ENCODE measurements at regions not wholly inside any gene's neighbourhood (a gene's known extent, or its start where the extent isn't known, plus 50 kb on each side); places are given as distances from the start of the nearest gene placed in this dataset.
A peak's percentile ranks its signal among the peaks of the same experiment; 100 is the strongest.

DNA sequence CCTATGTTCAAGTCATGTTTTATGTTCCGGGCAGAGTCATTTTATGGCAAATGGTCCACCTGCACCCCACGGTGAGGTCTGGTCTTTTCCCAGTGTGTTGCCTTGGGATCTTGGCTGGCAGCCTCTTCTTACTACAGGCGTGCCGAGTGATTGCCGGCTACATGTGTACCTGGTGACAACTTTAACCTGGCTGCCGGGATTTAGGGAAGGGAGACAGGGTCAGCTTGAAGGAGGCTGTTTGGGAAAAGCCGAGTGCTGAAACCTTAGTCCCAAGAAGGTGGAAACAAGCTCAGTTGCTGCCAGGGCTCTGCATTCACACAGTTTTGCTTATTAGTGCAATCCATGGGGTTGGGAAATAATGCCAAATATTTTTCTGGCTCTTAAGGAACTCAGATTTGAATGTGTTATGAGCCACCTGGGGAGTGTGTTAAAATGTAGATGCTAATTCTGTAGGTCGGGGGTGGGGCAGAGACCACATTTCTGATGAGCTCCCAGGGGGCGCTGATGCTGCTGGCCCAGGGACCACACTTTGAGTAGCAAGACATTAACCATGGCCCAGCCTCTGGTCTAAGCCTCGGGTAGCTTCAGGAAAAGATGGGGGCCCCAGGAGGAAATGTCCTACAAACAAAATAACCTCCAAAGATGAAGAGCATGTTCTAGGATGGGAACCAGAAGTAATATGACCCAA lies 179.6 kb downstream of the TBX5 start:
- intact Hi-C loops (cut with micrococcal nuclease; ENCODE audit: unreplicated experiment) = no loop called here
- ChIA-PET POLR2A (no interaction called here), CTCF (ENCODE audit: unreplicated experiment) (no interaction called here)
- no peak overlapping the region for H3K4me2 ChIP-seq (ENCODE audit: low read length)
- no peak overlapping the region for H3K4me3 ChIP-seq (ENCODE audit: low read depth, low read length, poor library complexity, severe bottlenecking)
- H3K36me3 ChIP-seq (ENCODE audit: insufficient read depth, low read length) = no peaks in the 10 kb centered on the region
- no peak for DNase-seq (ENCODE audit: low spot score)
- H3K79me2 ChIP-seq (ENCODE audit: insufficient read depth, low read depth, low read length) = no peaks in the 10 kb centered on the region
- no peaks in the 10 kb centered on the region for H4K20me1 ChIP-seq (ENCODE audit: insufficient read depth, low read length)
- H3K4me1 ChIP-seq (ENCODE audit: insufficient read depth, low read length, poor library complexity, severe bottlenecking) = no peaks in the 10 kb centered on the region
- TF ChIP-seq, protein P1, sequence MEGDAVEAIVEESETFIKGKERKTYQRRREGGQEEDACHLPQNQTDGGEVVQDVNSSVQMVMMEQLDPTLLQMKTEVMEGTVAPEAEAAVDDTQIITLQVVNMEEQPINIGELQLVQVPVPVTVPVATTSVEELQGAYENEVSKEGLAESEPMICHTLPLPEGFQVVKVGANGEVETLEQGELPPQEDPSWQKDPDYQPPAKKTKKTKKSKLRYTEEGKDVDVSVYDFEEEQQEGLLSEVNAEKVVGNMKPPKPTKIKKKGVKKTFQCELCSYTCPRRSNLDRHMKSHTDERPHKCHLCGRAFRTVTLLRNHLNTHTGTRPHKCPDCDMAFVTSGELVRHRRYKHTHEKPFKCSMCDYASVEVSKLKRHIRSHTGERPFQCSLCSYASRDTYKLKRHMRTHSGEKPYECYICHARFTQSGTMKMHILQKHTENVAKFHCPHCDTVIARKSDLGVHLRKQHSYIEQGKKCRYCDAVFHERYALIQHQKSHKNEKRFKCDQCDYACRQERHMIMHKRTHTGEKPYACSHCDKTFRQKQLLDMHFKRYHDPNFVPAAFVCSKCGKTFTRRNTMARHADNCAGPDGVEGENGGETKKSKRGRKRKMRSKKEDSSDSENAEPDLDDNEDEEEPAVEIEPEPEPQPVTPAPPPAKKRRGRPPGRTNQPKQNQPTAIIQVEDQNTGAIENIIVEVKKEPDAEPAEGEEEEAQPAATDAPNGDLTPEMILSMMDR (conservative IDR thresholded peaks at IDR 0.05; ENCODE audit: low read length) = 0 out of 2 replicates have a peak, but pooled peaks have one; percentile 18
- no peak for TF ChIP-seq EZH2phosphoT487 (IDR thresholded peaks at IDR 0.05; ENCODE audit: borderline replicate concordance, low read depth, low read length)
- no peaks in the 10 kb centered on the region for H3K9me2 ChIP-seq (ENCODE audit: insufficient read depth, low read length)
- H3K9me3 ChIP-seq (ENCODE audit: low read length) = no peaks in the 10 kb centered on the region
- H2AFZ ChIP-seq (ENCODE audit: low read length) = no peak overlapping the region
- BruUV-seq (replicated peaks) = no TSS peak
- H3K27ac ChIP-seq (ENCODE audit: low read depth, low read length, poor library complexity, severe bottlenecking) = no peak overlapping the region

DNA sequence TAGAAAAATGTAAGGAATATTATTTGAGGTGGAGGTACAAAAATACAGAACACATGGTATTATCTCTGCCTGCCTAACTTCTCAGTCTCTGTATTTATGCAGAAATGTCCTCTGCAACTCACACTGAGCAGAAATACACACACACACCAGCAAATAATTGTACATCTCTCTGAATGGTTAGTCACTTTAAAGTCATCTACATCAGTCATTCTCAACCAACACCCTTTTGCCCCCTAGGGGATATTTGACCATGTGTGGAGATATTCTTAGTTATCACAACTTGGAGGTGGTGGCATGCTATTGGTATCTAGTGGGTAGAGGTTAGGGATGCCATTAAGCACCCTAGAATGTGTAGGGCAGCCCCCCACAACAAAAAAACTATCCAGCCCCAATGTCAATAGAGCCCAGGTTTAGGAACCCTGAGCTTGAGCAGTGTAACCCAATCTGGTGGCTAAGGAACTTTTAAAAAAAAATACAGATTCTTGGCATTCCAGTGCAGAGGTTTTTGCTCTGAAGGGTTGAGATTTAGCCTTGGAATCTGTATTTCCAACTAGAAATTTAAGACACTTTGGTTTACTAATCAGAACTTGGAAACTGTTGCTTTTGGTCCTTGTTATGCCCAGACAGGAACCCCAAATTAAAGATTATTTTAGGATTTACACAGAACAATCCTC lies 183.8 kb downstream of the TBX5 start:
- BruUV-seq (replicated peaks) = no TSS peak
- H3K4me3 ChIP-seq (ENCODE audit: low read depth, low read length, poor library complexity, severe bottlenecking) = no peak overlapping the region
- H3K4me1 ChIP-seq (ENCODE audit: insufficient read depth, low read length, poor library complexity, severe bottlenecking) = no peaks in the 10 kb centered on the region
- no peaks in the 10 kb centered on the region for H3K79me2 ChIP-seq (ENCODE audit: insufficient read depth, low read depth, low read length)
- DNase-seq (ENCODE audit: low spot score) = no peak
- intact Hi-C loops (cut with micrococcal nuclease; ENCODE audit: unreplicated experiment) = no loop called here
- H2AFZ ChIP-seq (ENCODE audit: low read length) = no peak overlapping the region
- no peaks in the 10 kb centered on the region for H4K20me1 ChIP-seq (ENCODE audit: insufficient read depth, low read length)
- ChIA-PET POLR2A (no interaction called here), CTCF (ENCODE audit: unreplicated experiment) (no interaction called here)
- no peaks in the 10 kb centered on the region for H3K9me3 ChIP-seq (ENCODE audit: low read length)
- TF ChIP-seq, protein P1 (conservative IDR thresholded peaks at IDR 0.05; ENCODE audit: low read length) = no peak
- no peak for TF ChIP-seq EZH2phosphoT487 (IDR thresholded peaks at IDR 0.05; ENCODE audit: borderline replicate concordance, low read depth, low read length)
- no peaks in the 10 kb centered on the region for H3K9me2 ChIP-seq (ENCODE audit: insufficient read depth, low read length)
- no peak overlapping the region for H3K4me2 ChIP-seq (ENCODE audit: low read length)
- no peaks in the 10 kb centered on the region for H3K36me3 ChIP-seq (ENCODE audit: insufficient read depth, low read length)
- no peak overlapping the region for H3K27ac ChIP-seq (ENCODE audit: low read depth, low read length, poor library complexity, severe bottlenecking)

Data from OCI-LY7 (cell line).